K562 (cell line): ENCODE measurements at regions not wholly inside any gene's neighbourhood (a gene's known extent, or its start where the extent isn't known, plus 50 kb on each side); places are given as distances from the start of the nearest gene placed in this dataset.

ENCODE experiments used
- CEBPB ChIP-seq: fragments of 450-650 bp; IDR thresholded peaks from 2 replicates; pipeline ENCODE4 v1.6.1; 2016; ENCODE audit warnings: missing genetic modification characterization, missing compliant biosample characterization
- CHD1 ChIP-seq: fragments of 200-600 bp; sonication (generic); IDR thresholded peaks from one replicate; pipeline ENCODE4 v1.6.1; 2012; ENCODE audit warnings: mild to moderate bottlenecking, moderate library complexity, low read length, inconsistent platforms
- ILK ChIP-seq: fragments of 450-650 bp; IDR thresholded peaks from 2 replicates; pipeline ENCODE4 v1.6.1; 2016; ENCODE audit warnings: missing genetic modification characterization, low read depth, mild to moderate bottlenecking, missing compliant biosample characterization, moderate library complexity, borderline replicate concordance
- MAFG ChIP-seq: fragments of 450-650 bp; conservative IDR thresholded peaks from 2 replicates; pipeline ENCODE4 v1.6.1; 2016; ENCODE audit warnings: missing genetic modification characterization, missing compliant biosample characterization
- MAZ ChIP-seq, 2 experiments: fragments of 450-650 bp in 1 of 2; sonication (generic) in 1 of 2; formaldehyde crosslinking; IDR thresholded peaks in 1 of 2; conservative IDR thresholded peaks in 1 of 2; 2 replicates each; pipeline versions ENCODE4 v1.4.0 to v1.5.0; 2020; ENCODE audit warnings: mild to moderate bottlenecking in 1 of 2, missing genetic modification reagents in 1 of 2
- NCOA2 ChIP-seq, 2 experiments: fragments of 450-650 bp; IDR thresholded peaks; 2 replicates each; pipeline ENCODE4 v1.6.1; 2018; ENCODE audit warnings: mild to moderate bottlenecking in 2 of 2, moderate library complexity in 1 of 2; ENCODE audit not compliant: partially characterized antibody in 2 of 2
- NCOR1 ChIP-seq: fragments of 450-650 bp; IDR thresholded peaks from 2 replicates; pipeline ENCODE4 v1.6.1; 2016; ENCODE audit warnings: mild to moderate bottlenecking, moderate library complexity
- NR1H2 ChIP-seq: sonication (generic); formaldehyde crosslinking; IDR thresholded peaks from 2 replicates; pipeline ENCODE4 v1.4.0; 2020; ENCODE audit warnings: mild to moderate bottlenecking, missing genetic modification reagents
- SMAD4 ChIP-seq: fragments of 250-450 bp; sonication (Bioruptor Pico); conservative IDR thresholded peaks from 2 replicates; pipeline ENCODE4 v1.8.0; 2021; ENCODE audit warnings: inconsistent platforms, mild to moderate bottlenecking, moderate library complexity
- ZC3H4 ChIP-seq: sonication (generic); formaldehyde crosslinking; IDR thresholded peaks from 2 replicates; pipeline ENCODE4 v1.9.0; 2021; ENCODE audit warnings: missing genetic modification reagents, borderline replicate concordance
- TF ChIP-seq, protein P1 (sequence below), 2 experiments: fragments of 450-650 bp; formaldehyde crosslinking in 1 of 2; IDR thresholded peaks; 2 replicates each; pipeline versions ENCODE4 v1.4.0 to v1.6.1; 2014 to 2020; ENCODE audit warnings: mild to moderate bottlenecking in 2 of 2, borderline replicate concordance in 1 of 2, low read depth in 1 of 2
- TF ChIP-seq, protein P2 (sequence below): fragments of 450-650 bp; IDR thresholded peaks from 2 replicates; pipeline ENCODE4 v1.6.1; 2016; ENCODE audit warnings: borderline replicate concordance
- TF ChIP-seq, protein P3 (sequence below), 2 experiments: fragments of 200-800 bp in 1 of 2; sonication (Bioruptor generic) in 1 of 2; sonication (generic) in 1 of 2; formaldehyde crosslinking in 1 of 2; IDR thresholded peaks in 1 of 2; conservative IDR thresholded peaks in 1 of 2; 2 replicates each; pipeline versions ENCODE4 v1.5.0 to v1.6.1; 2016 to 2020; ENCODE audit warnings: missing compliant biosample characterization in 1 of 2, missing genetic modification characterization in 1 of 2, missing genetic modification reagents in 1 of 2

DNA sequence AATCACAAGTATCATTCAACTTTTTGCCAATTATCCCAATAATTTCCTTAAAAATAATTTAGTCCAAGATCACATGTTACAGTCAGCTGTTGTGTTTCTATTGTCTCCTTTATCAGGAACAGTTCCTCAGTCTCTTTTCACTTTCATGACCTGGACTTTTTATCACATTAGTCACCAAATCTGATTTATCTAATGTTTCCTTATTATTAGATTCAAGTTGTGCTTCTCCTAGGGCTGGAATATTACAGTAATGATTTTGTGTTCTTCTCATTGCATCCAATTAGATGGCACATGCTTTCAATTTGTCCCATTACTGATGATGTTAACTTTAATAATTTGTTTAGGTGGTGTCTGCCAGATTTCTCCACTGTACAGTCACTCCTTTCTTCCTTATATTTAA is 66.3 kb upstream of the DCBLD2 start (continued):
- TF ChIP-seq, protein P1, sequence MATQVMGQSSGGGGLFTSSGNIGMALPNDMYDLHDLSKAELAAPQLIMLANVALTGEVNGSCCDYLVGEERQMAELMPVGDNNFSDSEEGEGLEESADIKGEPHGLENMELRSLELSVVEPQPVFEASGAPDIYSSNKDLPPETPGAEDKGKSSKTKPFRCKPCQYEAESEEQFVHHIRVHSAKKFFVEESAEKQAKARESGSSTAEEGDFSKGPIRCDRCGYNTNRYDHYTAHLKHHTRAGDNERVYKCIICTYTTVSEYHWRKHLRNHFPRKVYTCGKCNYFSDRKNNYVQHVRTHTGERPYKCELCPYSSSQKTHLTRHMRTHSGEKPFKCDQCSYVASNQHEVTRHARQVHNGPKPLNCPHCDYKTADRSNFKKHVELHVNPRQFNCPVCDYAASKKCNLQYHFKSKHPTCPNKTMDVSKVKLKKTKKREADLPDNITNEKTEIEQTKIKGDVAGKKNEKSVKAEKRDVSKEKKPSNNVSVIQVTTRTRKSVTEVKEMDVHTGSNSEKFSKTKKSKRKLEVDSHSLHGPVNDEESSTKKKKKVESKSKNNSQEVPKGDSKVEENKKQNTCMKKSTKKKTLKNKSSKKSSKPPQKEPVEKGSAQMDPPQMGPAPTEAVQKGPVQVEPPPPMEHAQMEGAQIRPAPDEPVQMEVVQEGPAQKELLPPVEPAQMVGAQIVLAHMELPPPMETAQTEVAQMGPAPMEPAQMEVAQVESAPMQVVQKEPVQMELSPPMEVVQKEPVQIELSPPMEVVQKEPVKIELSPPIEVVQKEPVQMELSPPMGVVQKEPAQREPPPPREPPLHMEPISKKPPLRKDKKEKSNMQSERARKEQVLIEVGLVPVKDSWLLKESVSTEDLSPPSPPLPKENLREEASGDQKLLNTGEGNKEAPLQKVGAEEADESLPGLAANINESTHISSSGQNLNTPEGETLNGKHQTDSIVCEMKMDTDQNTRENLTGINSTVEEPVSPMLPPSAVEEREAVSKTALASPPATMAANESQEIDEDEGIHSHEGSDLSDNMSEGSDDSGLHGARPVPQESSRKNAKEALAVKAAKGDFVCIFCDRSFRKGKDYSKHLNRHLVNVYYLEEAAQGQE (IDR thresholded peaks at IDR 0.05; ENCODE audit: borderline replicate concordance): no peak
- TF ChIP-seq, protein P1 (CRISPR knock-in tag; IDR thresholded peaks at IDR 0.05; ENCODE audit: low read depth): no peak
- TF ChIP-seq NCOR1: no peak
- no peak for TF ChIP-seq NR1H2 (CRISPR knock-in tag)
- TF ChIP-seq MAFG (tag): no peak
- no peak for TF ChIP-seq NCOA2 (IDR thresholded peaks at IDR 0.05; ENCODE audit: partially characterized antibody in 2 of 2)
- no peak for TF ChIP-seq ILK (tag)
- TF ChIP-seq, protein P2, sequence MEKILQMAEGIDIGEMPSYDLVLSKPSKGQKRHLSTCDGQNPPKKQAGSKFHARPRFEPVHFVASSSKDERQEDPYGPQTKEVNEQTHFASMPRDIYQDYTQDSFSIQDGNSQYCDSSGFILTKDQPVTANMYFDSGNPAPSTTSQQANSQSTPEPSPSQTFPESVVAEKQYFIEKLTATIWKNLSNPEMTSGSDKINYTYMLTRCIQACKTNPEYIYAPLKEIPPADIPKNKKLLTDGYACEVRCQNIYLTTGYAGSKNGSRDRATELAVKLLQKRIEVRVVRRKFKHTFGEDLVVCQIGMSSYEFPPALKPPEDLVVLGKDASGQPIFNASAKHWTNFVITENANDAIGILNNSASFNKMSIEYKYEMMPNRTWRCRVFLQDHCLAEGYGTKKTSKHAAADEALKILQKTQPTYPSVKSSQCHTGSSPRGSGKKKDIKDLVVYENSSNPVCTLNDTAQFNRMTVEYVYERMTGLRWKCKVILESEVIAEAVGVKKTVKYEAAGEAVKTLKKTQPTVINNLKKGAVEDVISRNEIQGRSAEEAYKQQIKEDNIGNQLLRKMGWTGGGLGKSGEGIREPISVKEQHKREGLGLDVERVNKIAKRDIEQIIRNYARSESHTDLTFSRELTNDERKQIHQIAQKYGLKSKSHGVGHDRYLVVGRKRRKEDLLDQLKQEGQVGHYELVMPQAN: no peak
- no peak for TF ChIP-seq CHD1
- TF ChIP-seq, protein P3, sequence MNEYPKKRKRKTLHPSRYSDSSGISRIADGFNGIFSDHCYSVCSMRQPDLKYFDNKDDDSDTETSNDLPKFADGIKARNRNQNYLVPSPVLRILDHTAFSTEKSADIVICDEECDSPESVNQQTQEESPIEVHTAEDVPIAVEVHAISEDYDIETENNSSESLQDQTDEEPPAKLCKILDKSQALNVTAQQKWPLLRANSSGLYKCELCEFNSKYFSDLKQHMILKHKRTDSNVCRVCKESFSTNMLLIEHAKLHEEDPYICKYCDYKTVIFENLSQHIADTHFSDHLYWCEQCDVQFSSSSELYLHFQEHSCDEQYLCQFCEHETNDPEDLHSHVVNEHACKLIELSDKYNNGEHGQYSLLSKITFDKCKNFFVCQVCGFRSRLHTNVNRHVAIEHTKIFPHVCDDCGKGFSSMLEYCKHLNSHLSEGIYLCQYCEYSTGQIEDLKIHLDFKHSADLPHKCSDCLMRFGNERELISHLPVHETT (CRISPR knock-in tag; conservative IDR thresholded peaks at IDR 0.05 in 1 of 2, IDR thresholded peaks at IDR 0.05 in 1 of 2): no peak
- no peak for TF ChIP-seq ZC3H4 (CRISPR knock-in tag)
- TF ChIP-seq CEBPB (tag): no peak
- TF ChIP-seq SMAD4 (CRISPR knock-in tag): no peak
- TF ChIP-seq MAZ (CRISPR knock-in tag; conservative IDR thresholded peaks at IDR 0.05 in 1 of 2, IDR thresholded peaks at IDR 0.05 in 1 of 2): no peak
